WERI-Rb-1 (cell line): ENCODE measurements at regions not wholly inside any gene's neighbourhood (a gene's known extent, or its start where the extent isn't known, plus 50 kb on each side); places are given as distances from the start of the nearest gene placed in this dataset.

Experiments used
- DNase-seq: peaks from one replicate; pipeline ENCODE4 v3.0.0-alpha.2; 2020
- H3K27ac ChIP-seq: fragments of 250-450 bp; sonication (Bioruptor Pico); 2 replicates; pipeline ENCODE4 v1.5.1; 2020; ENCODE audit warnings: mild to moderate bottlenecking, moderate library complexity
- H3K27me3 ChIP-seq: fragments of 250-450 bp; sonication (Bioruptor Pico); 2 replicates; pipeline ENCODE4 v1.5.1; 2021; ENCODE audit warnings: mild to moderate bottlenecking, low read depth, moderate library complexity; ENCODE audit not compliant: insufficient read depth, severe bottlenecking
- H3K36me3 ChIP-seq: fragments of 250-450 bp; sonication (Bioruptor Pico); 2 replicates; pipeline ENCODE4 v1.5.1; 2020; ENCODE audit warnings: mild to moderate bottlenecking, moderate library complexity
- H3K4me3 ChIP-seq: 2 replicates; pipeline ENCODE4 v1.5.1; 2011; ENCODE audit warnings: low read depth, mild to moderate bottlenecking, control low read depth, low read length
- H3K9me3 ChIP-seq: fragments of 250-450 bp; sonication (Bioruptor Pico); 2 replicates; pipeline ENCODE4 v1.5.1; 2021; ENCODE audit warnings: mild to moderate bottlenecking, moderate library complexity; ENCODE audit not compliant: severe bottlenecking
- TF ChIP-seq, protein P1 (sequence below): IDR thresholded peaks from 2 replicates; pipeline ENCODE4 v1.5.1; 2011; ENCODE audit warnings: low read depth, mild to moderate bottlenecking, control low read depth, inconsistent platforms, low read length

DNA sequence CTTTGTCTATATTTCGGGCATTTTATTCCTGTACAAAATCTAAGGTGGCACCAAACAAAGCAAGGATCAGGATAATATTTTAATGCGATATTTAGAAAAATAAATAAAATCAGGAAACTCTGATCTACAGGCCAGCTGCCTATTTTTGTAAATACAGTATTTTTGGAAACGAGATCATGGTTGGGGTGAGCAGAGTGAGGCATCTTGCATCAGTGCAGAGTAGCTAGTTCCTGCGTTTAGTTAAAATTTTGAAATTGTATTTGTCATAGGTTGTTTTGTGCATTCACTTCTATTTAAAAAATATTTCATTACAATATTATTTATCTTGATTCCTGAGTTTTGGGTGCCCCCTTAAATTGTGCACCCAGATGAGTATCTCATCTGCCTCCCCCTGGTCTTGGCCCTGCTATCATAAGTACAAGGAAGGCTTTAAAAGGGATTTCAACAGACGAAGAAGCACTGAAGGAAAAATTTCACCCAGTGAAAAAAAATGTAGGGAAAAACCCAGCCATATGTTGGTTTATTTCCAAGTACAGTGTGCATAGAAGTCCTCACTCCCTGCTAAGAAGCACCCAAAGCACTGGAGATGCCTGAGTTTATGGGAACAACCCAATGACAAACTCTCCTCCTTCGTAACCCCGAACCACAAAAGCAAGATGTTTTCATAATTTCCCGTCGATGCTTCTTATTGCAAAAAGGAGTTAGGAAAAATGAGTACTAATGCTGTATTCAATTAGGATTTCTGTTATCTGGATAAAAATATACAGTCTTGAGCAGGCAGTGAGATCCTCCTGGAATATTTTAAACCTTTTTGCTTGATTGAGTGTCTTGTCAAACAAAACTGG, 304.7 kb upstream of the CLINT1 start:
- DNase-seq = no peak
- Histone ChIP-seq H3K9me3 (no peaks in the 10 kb centered on the region), H3K4me3 (no peak overlapping the region), H3K27me3 (no peaks in the 10 kb centered on the region), H3K27ac (no peak overlapping the region), H3K36me3 (no peaks in the 10 kb centered on the region)
- TF ChIP-seq, protein P1, sequence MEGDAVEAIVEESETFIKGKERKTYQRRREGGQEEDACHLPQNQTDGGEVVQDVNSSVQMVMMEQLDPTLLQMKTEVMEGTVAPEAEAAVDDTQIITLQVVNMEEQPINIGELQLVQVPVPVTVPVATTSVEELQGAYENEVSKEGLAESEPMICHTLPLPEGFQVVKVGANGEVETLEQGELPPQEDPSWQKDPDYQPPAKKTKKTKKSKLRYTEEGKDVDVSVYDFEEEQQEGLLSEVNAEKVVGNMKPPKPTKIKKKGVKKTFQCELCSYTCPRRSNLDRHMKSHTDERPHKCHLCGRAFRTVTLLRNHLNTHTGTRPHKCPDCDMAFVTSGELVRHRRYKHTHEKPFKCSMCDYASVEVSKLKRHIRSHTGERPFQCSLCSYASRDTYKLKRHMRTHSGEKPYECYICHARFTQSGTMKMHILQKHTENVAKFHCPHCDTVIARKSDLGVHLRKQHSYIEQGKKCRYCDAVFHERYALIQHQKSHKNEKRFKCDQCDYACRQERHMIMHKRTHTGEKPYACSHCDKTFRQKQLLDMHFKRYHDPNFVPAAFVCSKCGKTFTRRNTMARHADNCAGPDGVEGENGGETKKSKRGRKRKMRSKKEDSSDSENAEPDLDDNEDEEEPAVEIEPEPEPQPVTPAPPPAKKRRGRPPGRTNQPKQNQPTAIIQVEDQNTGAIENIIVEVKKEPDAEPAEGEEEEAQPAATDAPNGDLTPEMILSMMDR = no peak

DNA sequence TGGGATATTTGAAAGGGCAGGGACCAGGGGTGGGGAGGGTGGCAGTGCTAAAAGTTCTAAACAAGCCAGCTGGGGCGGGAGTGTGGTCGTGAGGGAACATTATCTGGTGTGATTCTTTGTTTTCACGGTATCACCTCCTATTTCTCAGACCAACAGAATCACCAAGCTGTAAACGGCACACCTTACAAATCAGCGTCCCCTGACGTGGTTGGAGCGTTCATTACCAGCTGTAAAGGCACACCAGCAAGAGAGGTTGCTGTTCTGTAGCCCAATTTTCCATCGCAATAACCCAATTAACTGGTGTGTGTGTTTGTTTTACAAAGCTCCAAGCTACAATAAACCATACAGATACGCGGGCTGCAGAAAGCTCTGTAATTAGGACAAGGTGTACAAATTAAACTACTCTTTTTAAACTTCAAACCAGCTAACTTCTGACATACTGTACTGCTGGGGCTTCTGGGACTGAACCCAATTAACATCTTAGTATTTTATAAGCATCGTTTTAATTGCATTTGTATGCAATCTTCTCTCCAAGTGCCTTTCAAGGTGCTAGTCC, 303.6 kb upstream of the CLINT1 start:
- no peaks in the 10 kb centered on the region for H3K36me3 ChIP-seq
- no peak overlapping the region for H3K27ac ChIP-seq
- H3K27me3 ChIP-seq = no peaks in the 10 kb centered on the region
- no peak for DNase-seq
- H3K9me3 ChIP-seq = no peaks in the 10 kb centered on the region
- TF ChIP-seq, protein P1 = no peak
- no peak overlapping the region for H3K4me3 ChIP-seq

DNA sequence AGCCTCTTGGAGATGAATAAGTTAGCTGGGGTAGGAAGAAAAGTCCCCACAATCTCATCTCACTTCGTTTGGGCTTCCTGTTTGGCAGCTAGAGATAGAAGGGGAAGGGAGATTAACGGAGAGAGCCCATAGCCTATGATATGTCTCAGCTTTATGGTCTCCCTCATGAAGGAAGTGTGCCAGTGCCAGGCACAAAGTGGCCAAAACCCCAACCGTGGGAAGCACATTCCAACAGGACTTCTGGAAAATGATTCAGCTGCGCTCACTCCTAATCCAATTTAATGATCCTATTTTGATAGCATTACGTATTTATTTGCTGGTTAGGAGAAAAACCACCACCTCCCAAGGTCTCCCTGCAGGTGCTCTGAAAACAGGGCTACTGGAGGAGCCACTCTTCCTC, 303.1 kb upstream of the CLINT1 start:
- DNase-seq = no peak
- H3K9me3 ChIP-seq = no peaks in the 10 kb centered on the region
- TF ChIP-seq, protein P1 = no peak

DNA sequence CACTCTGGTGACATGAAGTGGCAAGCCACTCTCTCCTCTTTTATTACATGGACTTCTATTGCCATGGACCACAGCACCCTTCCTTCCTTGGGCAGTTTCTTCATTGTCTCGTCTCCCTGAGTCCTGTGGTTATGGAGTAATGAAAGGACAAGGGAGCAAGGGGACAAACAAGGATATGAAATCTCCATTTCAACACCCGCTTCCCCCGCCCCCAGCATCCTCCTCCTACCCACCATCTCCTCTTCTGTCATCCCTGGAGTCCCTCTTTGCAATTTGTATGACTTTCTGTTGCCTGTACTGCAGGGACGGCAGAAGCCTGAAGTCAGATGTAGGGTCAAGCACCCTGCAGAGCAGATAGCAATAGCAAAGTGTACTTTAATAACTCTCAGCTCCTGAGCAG, 300.7 kb upstream of the CLINT1 start:
- no peak for DNase-seq
- Histone ChIP-seq H3K36me3 (no peaks in the 10 kb centered on the region), H3K9me3 (no peaks in the 10 kb centered on the region), H3K27ac (no peak overlapping the region), H3K27me3 (no peaks in the 10 kb centered on the region), H3K4me3 (no peak overlapping the region)
- TF ChIP-seq, protein P1 = no peak

More for the DNA sequence above, 303.1 kb upstream of the CLINT1 start:
- H3K27me3 ChIP-seq = no peaks in the 10 kb centered on the region
- no peak overlapping the region for H3K4me3 ChIP-seq
- no peak overlapping the region for H3K27ac ChIP-seq
- H3K36me3 ChIP-seq = no peaks in the 10 kb centered on the region

DNA sequence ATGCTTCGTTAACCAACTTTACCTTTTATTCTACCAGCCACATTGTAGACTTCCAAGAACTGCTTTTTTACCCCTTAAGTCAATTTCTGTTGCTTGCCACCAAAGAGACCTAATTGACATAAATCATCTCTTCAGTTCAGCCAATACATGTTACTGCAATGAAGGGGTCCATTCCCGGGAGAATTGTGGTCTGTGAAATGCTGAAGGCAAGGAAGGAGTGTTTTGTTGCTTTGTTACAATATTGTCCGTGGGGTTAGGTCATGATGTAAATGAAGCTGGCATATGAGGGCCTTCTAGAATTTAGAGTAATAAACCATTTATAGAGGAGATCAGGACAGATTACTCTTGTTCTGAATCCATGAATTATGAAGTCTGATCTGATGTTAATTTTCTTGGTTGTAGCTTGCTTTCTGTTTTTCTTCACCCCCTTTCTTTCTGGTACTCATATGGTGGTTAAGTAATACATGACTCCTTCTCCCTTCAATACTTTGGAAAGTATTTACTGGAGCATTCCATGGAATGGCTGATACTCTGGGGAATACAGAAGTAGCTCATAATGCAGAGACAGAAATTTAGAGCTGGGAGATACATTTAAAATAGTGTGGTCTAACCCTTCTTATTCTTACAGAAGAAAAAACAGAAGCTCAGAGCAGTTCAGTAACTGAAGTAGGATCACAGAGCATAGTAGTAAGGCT, 297.0 kb upstream of the CLINT1 start:
- Histone ChIP-seq H3K36me3 (no peaks in the 10 kb centered on the region), H3K4me3 (no peak overlapping the region), H3K9me3 (no peaks in the 10 kb centered on the region), H3K27ac (no peak overlapping the region), H3K27me3 (no peaks in the 10 kb centered on the region)
- TF ChIP-seq, protein P1 = no peak
- no peak for DNase-seq
